Upper lobe of left lung (tissue), 6 donors: ENCODE measurements at regions not wholly inside any gene's neighbourhood (a gene's known extent, or its start where the extent isn't known, plus 50 kb on each side); places are given as distances from the start of the nearest gene placed in this dataset.
"Not testable (repeated sequence)": the region's sequence is repeated elsewhere in the genome, so short reads cannot be mapped to it uniquely, and the experiment has no call there.

Experiments
- ATAC-seq, 2 donors: fragments of 200-7000 bp; cut with Tn5 transposase; one replicate each; pipeline ENCODE4 v1.9.1; 2022; ENCODE audit warnings: mild to moderate bottlenecking in 2 of 2, moderate library complexity in 2 of 2; ENCODE audit not compliant: low FRiP score in 2 of 2
- DNase-seq, 2 donors: peaks; one replicate each; pipeline ENCODE4 v3.0.0-alpha.2; 2019 to 2020
- H3K27ac ChIP-seq, 4 donors: fragments of 200-600 bp; sonication (generic); one replicate each; pipeline ENCODE4 v1.5.1; 2016 to 2019
- H3K27me3 ChIP-seq, 4 donors: fragments of 200-600 bp; sonication (generic); one replicate each; pipeline ENCODE4 v1.5.1; 2017 to 2019
- H3K36me3 ChIP-seq, 4 donors: fragments of 200-600 bp; sonication (generic); one replicate each; pipeline ENCODE4 v1.5.1; 2016 to 2019
- H3K4me1 ChIP-seq, 4 donors: fragments of 200-600 bp; sonication (generic); one replicate each; pipeline ENCODE4 v1.5.1; 2018 to 2019
- H3K4me3 ChIP-seq, 4 donors: fragments of 200-600 bp; sonication (generic); one replicate each; pipeline ENCODE4 v1.5.1; 2017 to 2019; ENCODE audit warnings: mild to moderate bottlenecking in 2 of 4, moderate library complexity in 1 of 4
- H3K9me3 ChIP-seq, 4 donors: fragments of 200-600 bp; sonication (generic); one replicate each; pipeline ENCODE4 v1.5.1; 2018 to 2019
- WGBS, 2 donors: methylation state at CpG; one replicate each; pipeline ENCODE4 v1.1.5; 2017 to 2018; 5-methylcytosine and 5-hydroxymethylcytosine counted together
- donor health status: DM: no; HTN: no; CAD: no; lungs with moderate emphysema.
- donor health status: DM: no; HTN: yes; CAD: no; lungs with severe emphysema.

DNA sequence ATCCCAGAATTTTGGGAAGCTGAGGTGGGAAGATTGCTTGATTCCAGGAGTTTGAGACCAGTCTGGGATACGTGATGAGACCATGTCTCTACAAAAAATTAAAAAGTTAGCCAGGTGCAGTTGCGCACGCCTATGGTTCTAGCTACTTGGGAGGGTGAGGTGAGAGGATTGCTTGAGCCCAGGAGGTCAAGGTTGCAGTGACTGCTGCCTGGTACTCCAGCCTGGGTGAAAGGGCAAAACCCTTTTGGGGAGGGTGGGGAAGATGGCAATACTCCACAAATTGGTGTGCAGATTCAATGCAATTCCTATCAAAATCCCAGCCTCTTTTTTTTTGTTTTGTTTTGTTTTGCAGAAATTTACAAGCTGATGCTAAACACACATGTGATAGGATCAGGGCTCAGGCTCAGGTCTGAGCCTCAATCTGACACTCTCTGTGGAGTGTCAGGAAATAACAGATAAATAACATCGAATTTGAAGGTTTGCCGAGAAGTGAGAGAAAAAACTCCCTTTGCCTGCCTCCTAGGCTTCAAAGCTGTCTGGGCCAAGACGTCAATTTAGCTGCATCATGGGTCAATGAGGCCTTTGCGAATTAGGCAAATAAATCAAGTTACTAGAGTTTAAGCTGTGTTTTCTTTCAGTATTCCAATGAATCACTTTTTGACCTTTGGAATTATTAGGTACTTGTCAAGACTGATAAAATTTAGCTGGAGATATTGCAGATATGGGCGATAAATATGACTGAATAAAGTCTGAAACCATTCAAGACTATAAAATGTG is 142.5 kb upstream of the PTPN20 start:
- not testable (repeated sequence) for H3K9me3 ChIP-seq, ATAC-seq, H3K4me1 ChIP-seq, H3K36me3 ChIP-seq, H3K27me3 ChIP-seq, DNase-seq, H3K27ac ChIP-seq, H3K4me3 ChIP-seq
- WGBS, 2 donors = 83 to 84% methylated on average over 2 to 3 of the region's 8 CpGs

DNA sequence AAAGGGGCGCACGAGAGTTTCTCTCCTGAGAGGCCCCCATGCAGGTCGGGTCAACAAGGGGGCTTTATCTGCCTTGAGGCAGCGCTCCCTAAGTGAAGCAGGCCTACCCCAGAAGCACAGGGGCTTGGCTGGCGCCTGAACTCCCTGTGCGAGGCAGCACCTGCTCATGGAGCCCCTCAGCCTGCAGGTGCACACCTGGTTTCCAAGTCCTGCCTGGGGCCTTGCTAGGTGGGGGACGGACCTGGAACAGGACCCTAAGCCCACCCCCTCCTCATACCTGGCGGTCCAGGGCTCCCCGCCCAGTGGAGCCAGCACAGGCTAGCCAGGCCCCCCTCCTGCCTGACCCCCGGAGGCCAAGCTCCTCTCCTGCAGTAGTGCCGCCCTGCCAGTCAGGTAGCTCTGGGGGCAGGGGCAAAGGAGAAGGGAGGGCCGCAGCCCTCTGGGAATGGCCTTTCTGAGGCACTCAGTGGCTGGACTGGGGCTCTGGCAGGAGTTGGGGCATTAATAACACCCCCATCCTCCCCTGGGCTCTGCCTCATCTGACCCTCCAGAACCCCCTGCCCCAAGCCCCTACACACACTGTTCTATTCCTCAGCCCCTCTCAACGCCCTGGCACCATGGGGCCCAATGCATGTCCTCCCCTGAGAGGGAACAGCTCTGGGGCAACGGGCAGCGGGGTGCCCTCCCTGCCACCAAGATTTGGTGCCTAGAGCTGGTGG is 137.9 kb upstream of the PTPN20 start:
- H3K36me3 ChIP-seq, H3K27ac ChIP-seq, H3K27me3 ChIP-seq, H3K4me1 ChIP-seq, H3K4me3 ChIP-seq, H3K9me3 ChIP-seq: not testable (repeated sequence)
- DNase-seq (peak in 1 of 2 donors; percentile 60), ATAC-seq (peak in 1 of 2 donors; percentile 12)
- no CpG with 5 or more reads among the region's 15 CpGs for WGBS, 2 donors

DNA sequence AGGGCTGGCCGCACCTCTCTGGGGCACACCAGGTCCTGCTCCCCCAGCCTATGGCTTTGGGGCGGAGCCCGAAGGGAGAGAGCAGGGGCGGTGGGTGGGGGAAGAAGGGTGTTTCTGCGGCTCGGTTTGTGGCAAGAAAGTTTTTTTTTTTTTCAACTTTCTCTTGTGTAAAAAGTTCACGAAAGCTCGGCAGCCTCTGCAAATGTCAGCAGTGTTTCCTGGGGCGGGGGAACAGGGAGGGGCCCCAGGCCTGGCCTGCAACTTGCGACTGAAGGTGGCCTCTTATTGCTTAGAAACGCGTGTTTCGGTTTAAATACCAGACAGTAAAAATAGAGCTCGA is 137.4 kb upstream of the PTPN20 start:
- H3K27ac ChIP-seq, H3K27me3 ChIP-seq, H3K36me3 ChIP-seq, H3K4me3 ChIP-seq, H3K4me1 ChIP-seq, H3K9me3 ChIP-seq: not testable (repeated sequence)
- ATAC-seq (peak in 1 of 2 donors; percentile 12), DNase-seq (peak in 1 of 2 donors; percentile 25)
- 61 to 74% methylated on average over 12 to 13 of the region's 14 CpGs for WGBS, 2 donors

DNA sequence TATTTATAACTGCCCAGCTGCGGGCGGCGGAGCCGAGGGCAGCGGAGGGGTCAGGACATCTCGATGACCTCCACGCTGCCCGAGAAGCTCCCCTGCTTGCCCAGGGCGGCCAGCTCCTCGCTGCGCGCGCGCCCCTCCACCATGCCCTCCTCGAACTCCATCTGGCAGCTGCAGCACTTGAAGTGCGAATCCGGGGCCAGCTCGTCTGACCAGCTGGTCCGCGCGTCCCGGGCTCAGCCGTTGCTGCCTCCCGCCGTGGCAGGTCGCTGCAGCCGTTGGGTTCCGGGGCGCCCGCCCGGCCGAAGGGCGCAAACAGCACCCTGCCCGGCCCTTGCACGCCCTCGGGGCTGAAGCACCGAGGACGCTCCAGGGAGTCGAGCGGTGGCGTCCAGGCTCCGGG is 136.9 kb upstream of the PTPN20 start:
- ATAC-seq = peak in 1 of 2 donors; percentile 8

DNA sequence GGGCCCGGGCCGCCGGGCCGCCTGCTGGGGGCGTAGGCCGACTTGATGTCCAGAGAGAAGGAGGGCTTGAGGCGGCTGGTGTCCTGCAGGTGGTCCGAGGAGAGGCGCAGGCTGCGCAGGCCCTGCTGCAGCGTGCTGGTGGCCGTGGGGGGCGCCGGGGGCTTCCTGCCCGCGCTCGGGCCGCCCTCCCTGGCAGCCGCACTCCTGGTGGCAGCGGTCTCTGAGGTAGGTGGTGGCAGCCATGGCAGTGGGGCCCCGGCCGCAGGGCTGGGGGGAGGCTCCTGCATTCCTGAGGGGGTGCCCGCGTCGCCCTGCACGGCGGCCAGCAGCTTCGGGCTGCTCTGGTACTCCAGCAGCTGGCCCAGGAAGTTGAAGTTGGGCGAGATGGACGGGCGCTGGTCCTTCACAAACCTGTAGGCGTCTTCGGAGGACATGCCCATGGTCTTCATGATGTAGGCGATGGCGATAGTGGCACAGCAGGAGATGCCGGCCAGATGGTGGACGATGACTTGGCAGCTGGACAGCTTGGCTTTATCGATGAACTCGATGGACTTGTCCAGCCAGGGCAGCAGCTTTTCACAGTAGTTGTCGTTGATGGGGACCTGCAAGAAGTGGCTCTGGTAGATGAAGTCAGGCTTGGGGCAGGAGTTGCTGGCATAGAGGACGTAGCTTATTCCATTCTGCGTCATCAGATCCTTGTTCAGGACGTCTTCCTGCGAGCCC is 136.1 kb upstream of the PTPN20 start:
- H3K27ac ChIP-seq, H3K4me3 ChIP-seq, H3K4me1 ChIP-seq, H3K9me3 ChIP-seq, H3K36me3 ChIP-seq, ATAC-seq, H3K27me3 ChIP-seq: not testable (repeated sequence)
- WGBS, 2 donors = 99 to 100% methylated on average over 3 to 10 of the region's 44 CpGs
- peak in 1 of 2 donors; percentile 78 for DNase-seq

More for the DNA sequence above, 136.9 kb upstream of the PTPN20 start:
- H3K27ac ChIP-seq, H3K4me1 ChIP-seq, H3K27me3 ChIP-seq, H3K9me3 ChIP-seq, H3K36me3 ChIP-seq, H3K4me3 ChIP-seq: not testable (repeated sequence)
- 96% methylated on average over 36 of the region's 42 CpGs; no CpG with 5 or more reads in 1 of the 2 donors for WGBS, 2 donors
- peak in 1 of 2 donors; percentile 85 for DNase-seq

DNA sequence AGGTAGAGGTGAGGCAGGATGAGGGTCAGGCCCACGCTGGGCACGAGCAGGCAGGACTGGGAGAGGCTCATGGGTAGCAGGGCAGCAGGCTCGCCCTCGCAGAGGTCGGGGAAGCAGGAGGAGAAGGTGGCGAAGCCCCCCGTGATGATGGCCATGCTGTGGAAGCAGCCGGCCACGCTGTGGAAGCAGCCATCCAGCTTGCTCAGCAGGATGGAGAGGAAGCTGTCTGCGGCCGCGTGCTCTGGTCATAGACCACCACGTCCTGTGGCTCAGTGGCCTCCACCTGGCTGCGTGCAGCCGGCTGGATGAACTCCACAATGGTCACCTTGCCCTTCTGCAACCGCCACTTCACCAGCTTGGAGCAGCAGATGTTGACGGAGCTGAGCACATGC is 135.6 kb upstream of the PTPN20 start:
- H3K4me3 ChIP-seq, H3K9me3 ChIP-seq, H3K27me3 ChIP-seq, H3K36me3 ChIP-seq, H3K27ac ChIP-seq, H3K4me1 ChIP-seq: not testable (repeated sequence)
- 92 to 100% methylated on average over 12 to 13 of the region's 17 CpGs for WGBS, 2 donors
- ATAC-seq = peak in 1 of 2 donors; percentile 27
- DNase-seq = peak in 1 of 2 donors; percentile 79

DNA sequence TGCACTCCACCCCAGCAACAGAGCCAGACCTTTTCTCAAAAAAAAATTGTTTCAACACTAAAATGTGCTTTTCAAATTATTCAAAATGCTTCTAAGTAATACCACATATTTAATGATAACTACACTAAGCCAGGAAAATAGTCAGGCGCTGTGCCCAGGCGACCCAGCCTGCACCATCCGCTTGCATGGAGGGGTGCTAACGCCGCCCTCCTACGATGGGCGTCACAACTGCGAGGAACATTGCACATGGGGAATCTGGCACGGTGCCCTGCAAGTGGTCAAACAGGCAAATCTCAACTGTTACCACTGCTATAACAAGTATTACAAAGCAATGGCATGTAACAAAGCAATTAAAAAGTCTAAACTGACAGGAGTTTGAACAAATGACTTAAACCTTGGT is 131.7 kb upstream of the PTPN20 start:
- H3K9me3 ChIP-seq, H3K36me3 ChIP-seq, H3K27ac ChIP-seq, H3K4me3 ChIP-seq, H3K27me3 ChIP-seq, H3K4me1 ChIP-seq: not testable (repeated sequence)
- DNase-seq = peak; percentile 35 to 77
- 39 to 62% methylated on average over 9 of the region's 9 CpGs for WGBS, 2 donors
- ATAC-seq = peak; percentile 61 to 81

DNA sequence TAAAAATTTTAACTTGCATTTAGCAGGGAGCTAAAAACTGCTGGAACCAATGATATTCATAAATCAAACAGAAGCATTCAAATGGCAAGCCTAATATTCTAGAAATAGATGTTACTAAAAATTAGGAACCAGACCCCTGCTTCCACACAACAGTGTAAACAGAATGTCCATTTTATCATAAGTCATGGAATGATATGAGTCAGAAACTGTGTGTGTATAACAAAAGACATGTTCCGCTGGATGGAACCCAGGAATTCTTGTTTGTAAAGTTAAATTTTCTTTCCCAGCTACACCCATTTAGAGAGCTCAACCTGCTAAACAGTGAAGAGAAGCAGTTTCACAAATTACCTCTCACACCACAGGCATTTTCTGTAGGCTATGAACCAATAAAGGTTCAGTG is 131.1 kb upstream of the PTPN20 start:
- peak in 1 of 2 donors; percentile 73 for ATAC-seq
- H3K27ac ChIP-seq = not testable (repeated sequence)

DNA sequence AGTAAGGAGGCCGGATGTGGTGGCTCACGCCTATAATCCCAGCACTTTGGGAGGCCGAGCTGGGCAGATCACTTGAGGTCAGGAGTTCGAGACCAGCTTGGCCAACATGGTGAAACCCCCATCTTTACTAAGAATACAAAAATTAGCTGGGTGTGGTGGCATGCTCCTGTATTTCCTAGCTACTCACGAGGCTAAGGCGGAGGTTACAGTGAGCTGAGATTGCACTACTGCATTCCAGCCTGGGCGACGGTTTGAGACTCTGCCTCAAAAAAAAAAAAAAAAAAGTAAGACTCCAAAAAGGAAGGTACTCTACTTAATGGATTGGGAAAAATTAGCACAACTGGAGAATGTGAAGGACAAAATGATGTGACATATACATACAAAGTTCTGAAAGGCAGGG is 130.2 kb upstream of the PTPN20 start:
- H3K4me3 ChIP-seq, H3K4me1 ChIP-seq, H3K27ac ChIP-seq, DNase-seq, H3K36me3 ChIP-seq, H3K27me3 ChIP-seq, H3K9me3 ChIP-seq: not testable (repeated sequence)
- peak in 1 of 2 donors; percentile 37 for ATAC-seq
- 77 to 95% methylated on average over 8 of the region's 8 CpGs for WGBS, 2 donors

More for the DNA sequence above, 131.1 kb upstream of the PTPN20 start:
- not testable (repeated sequence) for H3K4me1 ChIP-seq, H3K27me3 ChIP-seq, H3K36me3 ChIP-seq, H3K4me3 ChIP-seq, DNase-seq, H3K9me3 ChIP-seq
- whole genome bisulfite sequencing, 2 donors = 67 to 79% methylated on average over 1 of the region's 1 CpG

DNA sequence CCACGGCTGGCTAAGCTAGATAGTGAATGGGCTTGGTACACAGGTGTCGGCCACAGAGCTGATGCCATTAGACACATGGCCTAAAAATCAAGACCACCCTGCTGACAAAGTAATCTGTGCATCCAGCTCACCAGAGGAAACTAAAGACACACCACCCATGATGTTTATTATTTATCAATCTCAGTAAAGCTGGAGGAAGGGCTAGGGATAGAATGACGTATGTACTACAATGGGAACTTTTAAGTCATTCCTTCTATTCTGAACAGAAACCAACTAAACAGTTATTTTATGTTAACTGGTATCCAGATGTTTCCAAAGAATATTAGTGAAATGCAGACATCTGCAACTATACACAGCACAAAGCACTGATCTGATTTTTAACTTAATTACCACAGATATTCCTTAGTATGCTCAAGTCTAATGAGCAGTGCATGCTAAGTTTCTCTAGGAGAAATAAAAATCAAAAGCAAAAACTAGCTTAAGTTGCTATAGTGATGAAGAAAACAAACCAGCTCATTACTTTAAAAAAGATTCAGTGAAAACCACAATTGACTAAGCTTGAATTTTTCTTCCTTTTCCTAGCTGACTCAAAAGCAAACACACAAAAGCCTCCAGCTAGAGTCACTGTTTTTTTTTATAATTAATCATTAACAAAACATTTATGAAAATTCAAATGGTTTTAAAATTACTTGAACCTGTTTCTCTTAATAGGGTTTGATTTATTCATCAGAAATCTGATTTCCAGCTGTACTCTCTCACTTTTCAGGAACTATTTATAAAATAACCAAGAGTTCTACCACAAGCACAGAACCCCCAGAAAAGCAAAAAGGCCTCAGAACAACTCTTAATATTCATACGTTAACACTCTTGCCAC is 129.0 kb upstream of the PTPN20 start:
- not testable (repeated sequence) for H3K36me3 ChIP-seq, H3K27me3 ChIP-seq, DNase-seq, H3K4me3 ChIP-seq, H3K9me3 ChIP-seq, H3K27ac ChIP-seq, H3K4me1 ChIP-seq
- peak in 1 of 2 donors; percentile 8 for ATAC-seq
- WGBS, 2 donors = 74 to 82% methylated on average over 4 of the region's 4 CpGs

DNA sequence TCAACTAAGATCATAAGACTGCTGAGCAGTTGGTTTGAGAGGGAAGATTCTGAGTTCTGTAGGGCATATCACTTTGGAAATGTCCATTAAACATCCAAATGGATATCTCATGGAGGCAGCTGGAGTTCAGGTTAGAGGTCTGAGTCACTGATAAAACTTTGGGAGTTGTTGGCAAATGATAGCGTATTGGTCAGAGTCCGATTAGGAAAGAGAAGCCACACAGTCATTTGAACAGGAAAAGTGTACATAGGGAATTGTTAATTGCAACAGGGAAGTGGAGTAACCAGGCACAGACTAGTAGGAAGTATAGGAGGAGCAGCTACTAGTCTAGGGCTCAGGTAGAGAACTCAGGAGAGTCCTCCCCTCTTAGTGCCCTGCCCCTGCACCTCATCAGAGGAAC is 126.6 kb upstream of the PTPN20 start:
- H3K27ac ChIP-seq, H3K36me3 ChIP-seq, H3K4me1 ChIP-seq, H3K27me3 ChIP-seq, H3K4me3 ChIP-seq, DNase-seq, ATAC-seq, H3K9me3 ChIP-seq: not testable (repeated sequence)
- WGBS, 2 donors = 64 to 81% methylated on average over 2 of the region's 2 CpGs

DNA sequence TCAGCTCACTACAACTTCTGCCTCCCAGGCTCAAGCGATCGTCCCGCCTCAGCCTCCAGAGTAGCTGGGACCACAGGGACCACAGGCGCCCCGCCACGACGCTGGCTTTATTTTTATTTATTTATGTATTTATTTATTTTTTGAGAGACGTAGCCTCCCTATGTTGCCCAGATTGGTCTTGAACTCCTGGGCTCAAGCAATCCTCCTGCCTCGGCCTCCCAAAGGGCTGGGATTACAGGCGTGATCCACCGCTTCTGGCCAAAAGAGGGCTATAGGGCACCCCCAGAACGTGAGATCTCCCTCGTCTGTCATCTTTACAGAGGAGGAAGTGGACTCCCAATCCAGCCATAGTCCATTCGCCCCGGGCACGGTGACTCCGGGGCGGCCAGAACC is 125.1 kb upstream of the PTPN20 start:
- Histone ChIP-seq H3K4me3 (peak overlapping the region in 3 of 4 donors; percentile 49 to 64 (median 60)), H3K27ac (peak overlapping the region in 3 of 4 donors; percentile 51 to 82 (median 75))
- not testable (repeated sequence) for ATAC-seq, H3K27me3 ChIP-seq, H3K4me1 ChIP-seq, H3K36me3 ChIP-seq, H3K9me3 ChIP-seq
- WGBS, 2 donors = 51% methylated on average over 11 to 14 of the region's 18 CpGs
- peak in 1 of 2 donors; percentile 44 for DNase-seq
